ENCODE measurements at regions not wholly inside any gene's neighbourhood (a gene's known extent, or its start where the extent isn't known, plus 50 kb on each side); places are given as distances from the start of the nearest gene placed in this dataset.

- TF ChIP-seq ZNF692 (tag by site-specific recombination; IDR thresholded peaks at IDR 0.05) = no peak
These were observed 85.2 kb downstream of the IRX1 start (continued) for GRCh38 chr5:3680821-3681220.

- CTCF ChIA-PET = no interaction called here
- H3K4me3 ChIP-seq (ENCODE audit: low read depth, low read length) = no peak overlapping the region
- no peak overlapping the region for H3K27ac ChIP-seq (ENCODE audit: extremely low read depth, low read depth, low read length)
- H3K4me1 ChIP-seq (ENCODE audit: control insufficient read depth, insufficient read depth, low read length) = no peaks in the 10 kb centered on the region
- TF ChIP-seq ZNF23 (tag by site-specific recombination; IDR thresholded peaks at IDR 0.05; ENCODE audit: borderline replicate concordance) = no peak
- no peak for TF ChIP-seq ZNF692 (tag by site-specific recombination; IDR thresholded peaks at IDR 0.05)
- no peak for TF ChIP-seq ZIC2 (tag by site-specific recombination; IDR thresholded peaks at IDR 0.05)
- TF ChIP-seq ZNF274 (IDR thresholded peaks at IDR 0.05; ENCODE audit: low read length) = no peak
- TF ChIP-seq ZNF274 (tag by site-specific recombination; IDR thresholded peaks at IDR 0.05; ENCODE audit: borderline replicate concordance) = no peak
- TF ChIP-seq, protein P1, sequence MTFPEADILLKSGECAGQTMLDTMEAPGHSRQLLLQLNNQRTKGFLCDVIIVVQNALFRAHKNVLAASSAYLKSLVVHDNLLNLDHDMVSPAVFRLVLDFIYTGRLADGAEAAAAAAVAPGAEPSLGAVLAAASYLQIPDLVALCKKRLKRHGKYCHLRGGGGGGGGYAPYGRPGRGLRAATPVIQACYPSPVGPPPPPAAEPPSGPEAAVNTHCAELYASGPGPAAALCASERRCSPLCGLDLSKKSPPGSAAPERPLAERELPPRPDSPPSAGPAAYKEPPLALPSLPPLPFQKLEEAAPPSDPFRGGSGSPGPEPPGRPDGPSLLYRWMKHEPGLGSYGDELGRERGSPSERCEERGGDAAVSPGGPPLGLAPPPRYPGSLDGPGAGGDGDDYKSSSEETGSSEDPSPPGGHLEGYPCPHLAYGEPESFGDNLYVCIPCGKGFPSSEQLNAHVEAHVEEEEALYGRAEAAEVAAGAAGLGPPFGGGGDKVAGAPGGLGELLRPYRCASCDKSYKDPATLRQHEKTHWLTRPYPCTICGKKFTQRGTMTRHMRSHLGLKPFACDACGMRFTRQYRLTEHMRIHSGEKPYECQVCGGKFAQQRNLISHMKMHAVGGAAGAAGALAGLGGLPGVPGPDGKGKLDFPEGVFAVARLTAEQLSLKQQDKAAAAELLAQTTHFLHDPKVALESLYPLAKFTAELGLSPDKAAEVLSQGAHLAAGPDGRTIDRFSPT (tag by site-specific recombination; IDR thresholded peaks at IDR 0.05) = no peak
- TF ChIP-seq ZNF184 (tag by site-specific recombination; IDR thresholded peaks at IDR 0.05) = no peak
- no peaks in the 10 kb centered on the region for H3K36me3 ChIP-seq (ENCODE audit: control insufficient read depth in 2 of 2, insufficient read depth in 1 of 2, low read length in 2 of 2)
- POLR2A ChIA-PET = no interaction called here
- no peaks in the 10 kb centered on the region for H3K9me3 ChIP-seq (ENCODE audit: control insufficient read depth, insufficient read depth, low read depth, low read length)
These were observed 88.5 kb downstream of the IRX1 start for GRCh38 chr5:3684118-3684517.

- H3K4me1 ChIP-seq (ENCODE audit: control insufficient read depth, insufficient read depth, low read length) = no peaks in the 10 kb centered on the region
- ChIA-PET CTCF (no interaction called here), POLR2A (no interaction called here)
- no peaks in the 10 kb centered on the region for H3K36me3 ChIP-seq (ENCODE audit: control insufficient read depth in 2 of 2, insufficient read depth in 1 of 2, low read length in 2 of 2)
- no peak overlapping the region for H3K27ac ChIP-seq (ENCODE audit: extremely low read depth, low read depth, low read length)
- no peaks in the 10 kb centered on the region for H3K9me3 ChIP-seq (ENCODE audit: control insufficient read depth, insufficient read depth, low read depth, low read length)
- no peak overlapping the region for H3K4me3 ChIP-seq (ENCODE audit: low read depth, low read length)
- no peak for TF ChIP-seq ZNF791 (tag by site-specific recombination; IDR thresholded peaks at IDR 0.05)
- TF ChIP-seq ZNF211 (tag by site-specific recombination; IDR thresholded peaks at IDR 0.05; ENCODE audit: low read depth) = no peak
- TF ChIP-seq AEBP2 (tag by site-specific recombination; IDR thresholded peaks at IDR 0.05; ENCODE audit: borderline replicate concordance) = no peak
- TF ChIP-seq ZNF354C (tag by site-specific recombination; IDR thresholded peaks at IDR 0.05; ENCODE audit: borderline replicate concordance, low read depth) = no peak
- TF ChIP-seq ZNF132 (tag by site-specific recombination; IDR thresholded peaks at IDR 0.05; ENCODE audit: borderline replicate concordance) = no peak
- no peak for TF ChIP-seq KLF16 (tag by site-specific recombination; IDR thresholded peaks at IDR 0.05)
- no peak for TF ChIP-seq ZFP41 (tag by site-specific recombination; IDR thresholded peaks at IDR 0.05; ENCODE audit: borderline replicate concordance)
- TF ChIP-seq ZNF623 (tag by site-specific recombination; IDR thresholded peaks at IDR 0.05) = no peak
- no peak for TF ChIP-seq ZNF248 (tag by site-specific recombination; IDR thresholded peaks at IDR 0.05)
- no peak for TF ChIP-seq ZNF596 (tag by site-specific recombination; IDR thresholded peaks at IDR 0.05)
- no peak for TF ChIP-seq GLIS2 (tag by site-specific recombination; IDR thresholded peaks at IDR 0.05)
- no peak for TF ChIP-seq ZNF133 (tag by site-specific recombination; IDR thresholded peaks at IDR 0.05)
- no peak for TF ChIP-seq MZF1 (tag by site-specific recombination; IDR thresholded peaks at IDR 0.05; ENCODE audit: borderline replicate concordance)
- TF ChIP-seq MYNN (tag by site-specific recombination; IDR thresholded peaks at IDR 0.05; ENCODE audit: borderline replicate concordance) = no peak
- TF ChIP-seq, protein P2, sequence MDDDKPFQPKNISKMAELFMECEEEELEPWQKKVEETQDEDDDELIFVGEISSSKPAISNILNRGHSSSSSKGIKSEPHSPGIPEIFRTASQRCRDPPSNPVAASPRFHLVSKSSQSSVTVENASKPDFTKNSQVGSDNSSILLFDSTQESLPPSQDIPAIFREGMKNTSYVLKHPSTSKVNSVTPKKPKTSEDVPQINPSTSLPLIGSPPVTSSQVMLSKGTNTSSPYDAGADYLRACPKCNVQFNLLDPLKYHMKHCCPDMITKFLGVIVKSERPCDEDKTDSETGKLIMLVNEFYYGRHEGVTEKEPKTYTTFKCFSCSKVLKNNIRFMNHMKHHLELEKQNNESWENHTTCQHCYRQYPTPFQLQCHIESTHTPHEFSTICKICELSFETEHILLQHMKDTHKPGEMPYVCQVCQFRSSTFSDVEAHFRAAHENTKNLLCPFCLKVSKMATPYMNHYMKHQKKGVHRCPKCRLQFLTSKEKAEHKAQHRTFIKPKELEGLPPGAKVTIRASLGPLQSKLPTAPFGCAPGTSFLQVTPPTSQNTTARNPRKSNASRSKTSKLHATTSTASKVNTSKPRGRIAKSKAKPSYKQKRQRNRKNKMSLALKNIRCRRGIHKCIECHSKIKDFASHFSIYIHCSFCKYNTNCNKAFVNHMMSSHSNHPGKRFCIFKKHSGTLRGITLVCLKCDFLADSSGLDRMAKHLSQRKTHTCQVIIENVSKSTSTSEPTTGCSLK (tag by site-specific recombination; IDR thresholded peaks at IDR 0.05) = no peak
- no peak for TF ChIP-seq ZNF837 (tag by site-specific recombination; IDR thresholded peaks at IDR 0.05)
- TF ChIP-seq ZNF670 (tag by site-specific recombination; IDR thresholded peaks at IDR 0.05; ENCODE audit: low read depth) = no peak
- TF ChIP-seq ZNF510 (tag by site-specific recombination; IDR thresholded peaks at IDR 0.05; ENCODE audit: insufficient replicate concordance) = no peak
These were observed 89.2 kb downstream of the IRX1 start for GRCh38 chr5:3684771-3685354.
